CD4-positive, alpha-beta T cell treated with Interleukin-2 at 100 ng/mL for 4 hours (primary cell): ENCODE measurements at regions not wholly inside any gene's neighbourhood (a gene's known extent, or its start where the extent isn't known, plus 50 kb on each side); places are given as distances from the start of the nearest gene placed in this dataset.
"Not testable (repeated sequence)": the region's sequence is repeated elsewhere in the genome, so short reads cannot be mapped to it uniquely, and the experiment has no call there.

Experiments
- DNase-seq: peaks from one replicate; pipeline ENCODE4 v3.0.0-alpha.2; 2020; ENCODE audit warnings: low spot score

DNA sequence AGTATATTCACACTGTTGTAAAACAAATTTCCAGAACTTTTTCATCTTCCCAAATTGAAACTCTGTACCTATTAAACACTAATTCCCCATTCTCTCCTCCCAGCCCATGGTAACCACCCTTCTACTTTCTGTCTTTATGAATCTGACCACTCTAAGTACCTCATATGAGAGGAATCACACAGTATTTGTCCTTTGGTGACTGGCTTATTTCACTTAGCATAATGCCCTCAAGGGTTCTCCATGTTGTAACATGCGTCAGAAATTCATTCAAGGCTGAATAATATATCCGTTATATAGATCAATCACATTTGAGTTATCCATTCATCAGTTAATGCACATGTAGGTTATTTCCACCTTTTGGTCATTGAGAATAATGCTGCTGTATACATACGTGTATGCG, 162.2 kb downstream of the GOSR1 start:
- DNase-seq: not testable (repeated sequence)

DNA sequence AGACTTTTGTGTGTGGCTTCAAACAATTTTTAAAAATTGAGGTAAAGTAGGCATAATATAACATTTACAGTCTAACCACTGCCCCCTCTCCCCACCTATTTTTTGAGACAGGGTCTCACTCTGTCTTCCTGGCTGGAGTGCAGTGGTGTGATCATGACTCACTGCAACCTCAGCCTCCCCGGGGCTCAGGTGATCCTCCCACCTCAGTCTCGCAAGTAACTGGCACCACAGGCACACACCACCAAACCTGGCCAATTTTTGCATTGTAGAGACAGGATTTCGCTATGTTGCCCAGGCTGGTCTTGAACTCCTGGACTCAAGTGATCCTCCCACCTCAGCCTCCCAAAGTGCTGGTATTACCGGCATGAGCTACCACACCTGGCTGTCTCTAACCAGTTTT, 161.8 kb downstream of the GOSR1 start:
- DNase-seq: not testable (repeated sequence)

DNA sequence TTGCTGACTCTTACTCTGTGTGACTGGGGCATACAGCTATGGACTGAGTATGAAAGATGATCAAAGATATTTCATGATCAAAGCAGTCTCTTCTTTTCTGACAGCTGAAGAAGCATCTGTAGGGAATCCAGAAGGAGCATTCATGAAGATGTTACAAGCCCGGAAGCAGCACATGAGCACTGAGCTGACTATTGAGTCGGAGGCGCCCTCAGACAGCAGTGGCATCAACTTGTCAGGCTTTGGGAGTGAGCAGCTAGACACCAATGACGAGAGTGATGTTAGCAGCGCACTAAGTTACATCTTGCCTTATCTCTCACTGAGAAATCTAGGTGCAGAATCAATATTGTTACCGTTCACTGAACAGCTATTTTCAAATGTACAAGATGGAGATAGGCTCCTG, 154.4 kb downstream of the GOSR1 start:
- not testable (repeated sequence) for DNase-seq

DNA sequence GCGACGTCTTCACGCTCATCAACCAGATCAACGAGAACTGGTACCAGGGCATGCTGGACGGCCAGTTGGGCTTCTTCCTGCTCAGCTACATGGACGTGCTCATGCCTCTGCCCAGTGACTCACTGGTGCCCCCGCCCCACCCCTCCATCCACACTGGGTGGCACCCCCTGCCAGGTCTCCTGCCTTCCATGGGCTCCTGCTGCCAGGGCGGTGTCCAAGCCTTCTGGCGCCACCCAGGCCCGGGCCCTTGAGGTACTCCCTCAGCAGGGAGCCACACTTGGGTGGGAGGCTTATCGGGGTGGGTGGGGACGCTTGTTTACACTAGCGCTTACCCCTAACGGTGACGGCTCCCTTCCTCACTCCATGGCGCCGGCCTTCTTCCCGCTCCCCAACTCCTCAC, 148.2 kb downstream of the GOSR1 start:
- not testable (repeated sequence) for DNase-seq

DNA sequence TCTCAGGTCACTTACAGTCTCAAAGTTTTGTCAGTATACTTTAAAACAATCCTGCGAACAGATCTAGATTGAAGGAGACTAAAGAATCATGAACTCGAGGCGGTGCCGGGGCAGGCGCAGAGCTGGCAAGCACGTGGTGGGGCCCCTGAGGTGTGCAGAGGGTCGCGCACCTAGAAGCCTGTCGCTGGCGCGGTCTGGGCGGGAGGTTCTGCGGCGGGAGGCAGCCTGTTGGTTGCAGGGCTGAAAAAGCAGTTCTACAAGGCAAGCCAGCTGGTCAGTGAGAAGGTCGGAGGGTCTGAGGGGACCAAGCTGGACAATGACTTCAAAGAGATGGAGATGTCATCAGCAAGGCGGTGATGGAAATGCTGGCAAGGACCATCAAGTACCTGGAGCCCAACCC, 147.0 kb downstream of the GOSR1 start:
- DNase-seq: not testable (repeated sequence)

DNA sequence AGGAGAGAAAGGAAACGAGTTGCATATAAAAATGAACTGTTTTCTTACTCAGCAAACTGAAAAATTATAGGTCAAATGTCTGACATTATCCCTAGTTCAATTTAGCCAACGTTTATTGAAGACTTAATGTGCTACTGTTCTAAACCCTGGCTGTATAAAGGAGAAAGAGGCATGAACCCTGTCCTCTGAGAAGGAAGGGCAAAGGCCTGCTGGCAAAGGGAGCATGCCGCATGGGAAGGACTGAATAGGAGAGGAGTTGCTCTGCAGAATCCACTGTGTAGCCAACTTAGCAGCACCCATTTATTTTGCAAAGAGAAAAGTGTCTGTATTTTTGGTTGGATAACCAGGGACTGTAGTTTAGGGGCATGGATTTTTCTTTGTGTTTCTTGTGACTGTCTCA, 132.5 kb downstream of the GOSR1 start:
- not testable (repeated sequence) for DNase-seq

DNA sequence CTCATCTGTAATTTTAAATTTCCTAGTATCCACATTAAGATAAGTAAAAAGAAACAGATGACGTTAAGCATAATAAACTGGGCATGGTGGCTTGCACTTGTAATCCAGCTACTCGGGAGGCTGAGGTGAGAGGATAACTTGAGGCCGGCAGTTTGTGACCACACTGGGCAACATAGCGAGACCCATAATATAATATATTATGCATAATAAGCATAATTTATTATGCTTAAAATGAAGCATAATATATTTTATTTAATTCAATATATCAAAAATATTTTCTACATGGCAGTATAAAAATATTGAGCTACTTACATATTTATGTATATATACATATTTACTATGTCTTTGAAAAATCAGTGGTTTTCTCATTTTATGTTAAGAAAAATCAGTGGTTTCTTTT, 128.3 kb downstream of the GOSR1 start:
- DNase-seq: no peak

DNA sequence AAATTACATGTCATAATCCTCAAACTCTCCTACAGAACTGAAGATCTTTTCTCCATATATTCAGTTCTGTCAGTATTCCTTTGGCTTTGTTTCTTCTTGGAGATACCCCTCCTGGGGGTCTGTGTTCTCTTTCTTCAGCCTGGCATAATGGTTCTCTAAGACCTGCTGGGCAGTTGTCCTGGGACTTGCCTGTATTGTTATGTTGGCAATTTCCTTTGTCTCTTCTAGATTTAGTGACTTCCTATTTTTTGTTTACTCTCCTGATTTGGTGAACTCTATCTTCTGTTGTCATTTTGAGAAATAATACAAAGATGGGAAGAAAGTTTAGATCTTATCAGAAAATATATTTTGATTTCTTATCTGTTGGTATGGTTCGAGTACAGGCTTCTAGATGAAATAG, 127.8 kb downstream of the GOSR1 start:
- DNase-seq: no peak

DNA sequence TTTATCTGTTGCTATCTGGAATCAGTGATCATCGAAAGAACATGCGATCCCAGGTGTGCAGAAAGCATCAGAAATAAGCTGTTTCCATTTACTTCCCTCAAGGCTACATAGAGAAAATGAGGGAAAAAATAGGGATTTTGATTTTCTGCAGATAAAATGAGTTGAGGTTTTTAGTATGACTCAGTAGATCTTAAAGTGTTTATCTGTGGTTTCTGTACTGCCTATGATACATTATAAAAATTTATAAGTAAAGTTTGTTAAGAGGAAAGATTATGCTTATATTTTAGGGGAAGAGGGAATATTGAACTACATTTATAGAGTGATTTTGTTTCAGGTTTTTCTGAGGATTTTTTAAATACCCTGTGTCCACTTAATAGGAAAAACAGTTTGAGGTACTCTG, 125.2 kb downstream of the GOSR1 start:
- DNase-seq: not testable (repeated sequence)

DNA sequence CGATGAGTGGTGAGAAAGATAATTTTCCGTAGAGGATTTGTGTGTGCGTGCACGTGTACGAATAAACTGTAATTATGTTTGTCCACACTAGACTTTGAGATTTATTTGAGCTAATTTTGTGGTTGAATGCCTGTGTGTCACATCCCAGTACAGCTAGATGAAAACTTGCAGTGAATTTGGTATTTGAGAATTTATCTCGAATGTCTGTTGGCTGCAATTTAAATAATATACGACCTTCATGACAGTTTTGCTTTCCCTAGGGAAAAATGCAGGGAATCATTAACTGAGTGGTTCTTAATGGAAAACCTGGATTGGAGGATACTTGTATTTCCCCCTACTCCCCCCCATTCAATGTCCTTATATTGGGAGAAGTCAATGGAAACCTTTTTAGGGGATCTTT, 124.8 kb downstream of the GOSR1 start:
- DNase-seq: not testable (repeated sequence)

DNA sequence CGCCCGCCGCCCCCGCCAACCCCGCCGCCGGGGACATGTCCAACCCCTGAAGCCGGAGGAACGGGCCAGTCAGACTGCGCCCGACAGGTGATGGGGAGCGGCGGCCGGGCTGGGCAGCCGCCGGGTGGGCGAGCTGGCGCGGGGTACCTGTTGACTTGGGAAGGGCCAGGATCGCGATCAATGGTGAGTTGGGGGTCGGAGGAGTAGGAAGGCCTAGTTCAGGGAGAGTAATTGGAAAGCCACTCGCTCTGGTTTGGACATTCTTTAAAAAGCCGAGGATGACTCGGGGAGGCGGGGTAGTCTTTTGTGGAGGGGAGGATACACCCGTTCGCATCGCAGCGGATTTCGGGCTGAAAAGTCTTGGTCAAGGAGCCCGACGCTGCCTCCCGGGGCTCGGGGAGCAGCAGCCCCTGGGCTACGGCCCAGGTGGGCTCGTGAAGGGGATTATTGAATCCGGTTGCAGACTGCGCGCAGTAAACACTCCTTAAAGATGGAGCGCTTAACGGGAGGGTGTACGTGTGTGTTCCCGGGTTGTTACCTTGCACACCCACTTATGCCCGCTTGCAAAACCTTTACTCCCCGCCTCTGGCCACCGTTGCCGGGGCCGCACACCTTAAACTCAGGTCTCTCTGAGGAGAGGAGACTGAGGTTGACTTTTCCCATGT, 123.8 kb downstream of the GOSR1 start:
- DNase-seq: peak; percentile 4

DNA sequence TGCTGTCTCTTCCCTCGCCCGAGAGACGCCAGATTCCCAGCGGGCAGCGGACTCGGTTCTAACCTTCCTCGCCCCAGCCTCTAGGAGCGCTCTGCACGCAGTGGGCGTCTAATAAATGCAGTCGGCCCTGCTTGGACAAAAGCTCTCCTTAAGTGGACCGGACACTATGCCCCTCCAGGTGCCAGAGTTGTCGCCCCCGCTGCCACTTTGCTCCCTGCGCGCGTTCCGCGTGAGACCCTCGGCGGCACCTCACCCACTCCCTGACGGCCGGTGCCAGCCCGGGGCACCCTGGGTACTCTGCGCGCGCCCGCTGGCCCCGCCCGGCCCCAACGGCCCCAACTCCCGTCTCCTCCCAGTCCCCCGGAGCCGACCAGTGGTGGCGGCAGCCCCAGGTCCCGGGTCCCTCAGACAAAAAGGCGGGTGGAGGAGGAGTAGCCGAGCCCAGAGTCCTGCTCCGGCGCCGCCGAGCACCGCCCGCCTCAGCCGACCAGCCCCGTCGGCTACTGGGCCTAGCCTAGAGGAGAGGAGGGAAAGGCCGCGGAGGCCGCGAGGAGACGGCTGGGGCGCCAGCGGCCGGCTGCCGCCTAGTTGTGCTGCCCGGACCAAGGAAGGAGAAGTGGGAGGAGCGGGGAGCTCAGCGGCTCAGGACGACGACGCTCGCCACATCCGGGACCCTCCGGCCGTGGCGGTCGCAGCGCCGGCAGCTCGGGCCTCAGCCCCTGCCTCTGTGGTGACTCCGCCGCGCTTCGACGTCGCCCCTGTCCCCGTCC, 123.0 kb downstream of the GOSR1 start:
- peak; percentile 53 for DNase-seq

DNA sequence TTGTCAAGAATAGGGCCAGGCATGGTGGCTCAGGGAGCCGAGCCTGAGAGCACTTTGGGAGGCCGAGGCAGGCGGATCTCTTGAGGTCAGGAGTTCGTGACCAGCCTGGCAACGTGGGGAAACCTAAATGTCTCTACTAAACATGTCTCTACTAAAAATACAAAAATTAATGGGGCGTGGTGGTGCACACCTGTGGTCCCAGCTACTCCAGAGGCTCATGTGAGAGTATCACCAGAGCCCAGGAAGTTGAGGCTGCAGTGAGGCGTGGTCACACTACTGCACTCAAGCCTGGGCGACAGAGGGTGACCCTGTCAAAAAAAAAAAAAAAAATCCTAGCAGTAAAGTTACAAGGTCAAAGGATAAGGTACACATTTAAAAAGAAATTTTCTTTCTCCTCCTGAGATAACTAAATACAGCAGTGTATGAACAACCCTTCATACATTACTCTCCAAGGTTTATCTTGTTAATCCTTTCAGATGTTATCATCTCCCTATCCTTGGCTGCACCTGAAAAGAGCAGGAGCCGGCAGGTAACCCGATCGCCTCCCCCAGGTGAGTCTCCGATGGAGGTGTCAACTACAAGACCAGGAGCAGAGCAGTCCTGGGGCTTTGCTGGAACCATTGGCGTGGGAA, 122.3 kb downstream of the GOSR1 start:
- no peak for DNase-seq

DNA sequence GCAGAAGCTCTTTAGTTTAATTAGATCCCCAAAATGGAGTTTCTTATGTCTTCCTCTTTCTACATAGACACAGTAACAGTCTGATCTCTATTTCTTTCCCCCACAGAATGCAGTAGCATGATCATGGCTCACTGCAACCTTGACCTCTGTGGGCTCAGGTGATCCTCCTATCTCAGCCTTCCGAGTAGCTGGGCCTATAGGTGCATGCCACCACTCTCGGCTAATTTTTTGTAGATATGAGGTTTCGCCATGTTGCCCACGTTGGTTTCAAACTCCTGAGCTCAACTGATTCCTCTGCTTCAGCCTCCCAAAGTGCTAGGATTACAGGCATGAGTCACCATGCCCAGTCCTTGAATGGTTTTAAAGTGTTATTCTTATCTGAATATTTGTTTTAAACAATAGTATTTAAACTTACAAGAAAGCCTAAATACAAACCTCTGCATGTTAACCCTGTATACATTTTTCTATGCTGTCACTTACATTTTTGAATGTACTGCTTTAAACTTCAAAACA, 120.6 kb downstream of the GOSR1 start:
- DNase-seq: no peak

DNA sequence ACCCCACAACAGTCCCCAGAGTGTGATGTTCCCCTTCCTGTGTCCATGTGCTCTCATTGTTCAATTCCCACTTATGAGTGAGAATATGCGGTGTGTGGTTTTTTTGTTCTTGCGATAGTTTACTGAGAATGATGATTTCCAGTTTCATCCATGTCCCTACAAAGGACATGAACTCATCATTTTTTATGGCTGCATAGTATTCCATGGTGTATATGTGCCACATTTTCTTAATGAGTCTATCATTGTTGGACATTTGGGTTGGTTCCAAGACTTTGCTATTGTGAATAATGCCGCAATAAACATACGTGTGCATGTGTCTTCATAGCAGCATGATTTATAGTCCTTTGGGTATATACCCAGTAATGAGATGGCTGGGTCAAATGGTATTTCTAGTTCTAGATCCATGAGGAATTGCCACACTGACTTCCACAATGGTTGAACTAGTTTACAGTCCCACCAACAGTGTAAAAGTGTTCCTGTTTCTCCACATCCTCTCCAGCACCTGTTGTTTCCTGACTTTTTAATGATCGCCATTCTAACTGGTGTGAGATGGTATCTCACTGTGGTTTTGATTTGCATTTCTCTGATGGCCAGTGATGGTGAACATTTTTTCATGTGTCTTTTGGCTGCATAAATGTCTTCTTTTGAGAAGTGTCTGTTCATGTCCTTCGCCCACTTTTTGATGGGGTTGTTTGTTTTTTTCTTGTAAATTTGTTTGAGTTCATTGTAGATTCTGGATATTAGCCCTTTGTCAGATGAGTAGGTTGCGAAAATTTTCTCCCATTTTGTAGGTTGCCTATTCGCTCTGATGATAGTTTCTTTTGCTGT, 120.0 kb downstream of the GOSR1 start:
- not testable (repeated sequence) for DNase-seq

DNA sequence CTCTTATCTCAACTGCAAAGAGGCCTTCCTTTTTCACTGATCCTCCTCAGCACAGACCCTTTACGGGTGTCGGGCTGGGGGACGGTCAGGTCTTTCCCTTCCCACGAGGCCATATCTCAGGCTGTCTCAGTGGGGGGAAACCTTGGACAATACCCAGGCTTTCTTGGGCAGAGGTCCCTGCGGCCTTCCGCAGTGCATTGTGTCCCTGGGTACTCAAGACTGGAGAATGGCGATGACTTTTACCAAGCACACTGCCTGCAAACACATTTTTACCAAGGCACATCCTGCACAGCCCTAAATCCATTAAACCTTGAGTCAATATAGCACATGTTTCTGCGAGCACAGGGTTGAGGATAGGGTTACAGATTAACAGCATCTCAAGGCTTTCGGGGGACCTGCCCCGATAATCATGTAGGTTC, 117.8 kb downstream of the GOSR1 start:
- not testable (repeated sequence) for DNase-seq

DNA sequence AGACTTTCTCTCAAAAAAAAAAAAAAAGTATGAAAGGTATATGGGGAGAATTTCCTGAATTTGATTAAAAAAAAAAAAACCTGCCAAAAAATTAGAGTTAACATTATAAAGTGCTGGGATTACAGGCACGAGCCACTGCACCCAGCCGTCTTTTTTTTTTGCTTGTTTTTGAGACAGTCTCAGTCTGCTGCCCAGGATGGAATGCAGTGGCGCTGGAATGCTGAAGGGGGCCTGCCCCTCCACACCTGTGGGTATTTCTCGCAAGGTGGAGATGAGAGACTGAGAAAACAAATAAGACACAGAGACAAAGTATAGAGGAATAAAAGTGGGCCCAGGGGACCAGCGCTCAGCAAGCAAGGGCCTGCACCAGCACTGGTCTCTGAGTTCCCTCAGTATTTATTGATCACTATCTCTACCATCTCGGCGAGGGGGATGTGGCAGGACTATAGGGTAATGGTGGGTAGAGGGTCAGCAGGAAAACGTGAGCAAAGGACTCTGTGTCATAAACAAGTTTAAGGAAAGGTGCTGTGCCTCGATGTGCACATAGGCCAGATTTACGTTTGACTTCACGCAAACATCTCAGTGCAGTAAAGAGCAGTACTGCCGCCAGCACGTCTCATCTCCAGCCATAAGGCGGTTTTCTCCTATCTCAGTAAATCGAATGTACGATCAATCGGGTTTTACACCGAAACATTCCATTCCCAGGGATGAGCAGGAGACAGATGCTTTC, 117.2 kb downstream of the GOSR1 start:
- DNase-seq: no peak

DNA sequence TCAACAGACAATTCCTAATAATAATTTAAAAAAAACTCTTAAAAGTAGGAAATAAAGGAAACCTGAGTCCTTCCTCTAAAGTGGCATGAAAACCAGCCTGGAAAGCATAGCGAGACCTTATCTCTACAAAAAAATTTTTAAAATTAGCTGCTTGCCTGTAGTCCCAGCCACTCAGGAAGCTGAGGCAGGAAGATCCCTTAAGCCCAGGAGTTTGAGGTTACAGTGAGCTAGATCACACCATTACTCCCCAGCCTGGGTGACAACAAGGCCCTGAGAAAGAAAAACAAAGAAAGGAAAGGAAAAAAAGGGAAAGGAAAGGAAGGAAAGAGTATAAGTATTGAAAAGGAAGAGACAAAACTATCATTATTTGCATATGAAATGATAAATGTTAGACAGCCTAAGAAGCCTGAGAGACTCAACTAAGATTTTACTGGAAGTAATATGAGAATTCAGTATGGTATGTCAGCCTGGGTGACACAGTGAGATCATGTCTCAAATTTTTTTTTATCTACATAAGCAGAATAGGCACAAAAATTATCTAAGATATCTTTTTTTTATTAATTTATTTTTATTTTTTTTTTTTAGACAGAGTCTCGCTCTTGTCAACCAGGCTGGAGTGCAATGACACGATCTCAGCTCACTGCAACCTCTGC, 113.0 kb downstream of the GOSR1 start:
- DNase-seq: no peak

DNA sequence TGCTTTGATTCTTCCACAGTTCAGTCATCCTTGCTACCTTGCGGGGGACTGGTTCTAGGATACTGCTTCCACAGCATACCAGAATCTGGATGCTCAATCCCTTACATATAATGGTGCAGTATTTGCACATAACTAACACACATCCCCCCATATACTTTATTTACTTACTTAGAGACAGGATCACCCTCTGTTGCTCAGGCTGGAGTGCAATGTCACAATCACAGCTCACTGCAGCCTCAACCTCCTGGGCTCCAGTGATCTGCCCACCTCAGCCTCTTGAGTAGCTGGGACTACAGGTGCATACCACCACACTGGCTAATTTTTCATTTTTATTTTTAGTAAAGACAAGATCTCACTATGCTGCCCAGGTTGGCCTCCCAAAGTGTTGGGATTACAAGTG, 112.2 kb downstream of the GOSR1 start:
- no peak for DNase-seq

DNA sequence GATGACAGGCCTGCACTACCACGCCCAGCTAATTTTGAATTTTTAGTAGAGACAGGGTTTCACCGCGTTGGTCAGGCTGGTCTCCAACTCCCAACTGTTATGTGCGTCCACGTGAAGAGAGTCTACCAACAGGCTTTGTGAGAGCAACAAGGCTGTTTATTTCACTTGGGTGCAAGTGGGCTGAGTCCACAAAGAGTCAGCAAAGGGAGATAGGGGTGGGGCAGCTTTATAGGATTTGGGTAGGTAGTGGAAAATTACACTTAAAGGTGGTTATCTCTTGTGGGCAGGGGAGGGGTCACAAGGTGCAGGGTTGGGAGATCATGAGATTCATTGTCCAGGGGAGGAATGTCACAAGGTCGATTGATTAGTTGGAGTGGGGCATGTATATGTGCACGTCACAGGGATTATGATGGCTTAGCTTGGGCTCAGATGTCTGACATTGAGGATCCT, 111.6 kb downstream of the GOSR1 start:
- DNase-seq: no peak
